Colonic mucosa (tissue), 4 donors: ENCODE measurements at regions not wholly inside any gene's neighbourhood (a gene's known extent, or its start where the extent isn't known, plus 50 kb on each side); places are given as distances from the start of the nearest gene placed in this dataset.

Source experiments
- DNase-seq: peaks from one replicate; pipeline ENCODE4 v3.0.0-alpha.2; 2020
- H3K27ac ChIP-seq: fragments of 200-600 bp; one replicate; pipeline ENCODE4 v1.8.0; 2021
- H3K27me3 ChIP-seq: fragments of 200-600 bp; one replicate; pipeline ENCODE4 v1.8.0; 2021
- H3K36me3 ChIP-seq: fragments of 200-600 bp; one replicate; pipeline ENCODE4 v1.8.0; 2021
- H3K4me1 ChIP-seq: fragments of 200-600 bp; one replicate; pipeline ENCODE4 v1.8.0; 2021; ENCODE audit warnings: mild to moderate bottlenecking
- H3K4me3 ChIP-seq: fragments of 200-600 bp; one replicate; pipeline ENCODE4 v1.8.0; 2021
- H3K9ac ChIP-seq, 2 donors: one replicate each; pipeline ENCODE4 v1.7.0; 2013; ENCODE audit warnings: control low read depth in 2 of 2, low read depth in 2 of 2, low read length in 2 of 2
- H3K9me3 ChIP-seq: fragments of 200-600 bp; one replicate; pipeline ENCODE4 v1.8.0; 2021
- intact Hi-C: fragments of 100-400 bp; cut with DNase I; formaldehyde crosslinking; loops from one replicate; pipeline ENCODE4 v1.14.1; 2022
- TF ChIP-seq, protein P1 (sequence below): fragments of 200-600 bp; IDR thresholded peaks from one replicate; pipeline ENCODE4 v1.8.0; 2022; ENCODE audit warnings: antibody characterized with exemption, mild to moderate bottlenecking
- donor health status: healthy.
- donor health status: DM: no; HTN: no; CAD: no.
- donor health status: DM: no; HTN: no; CAD: no.

GRCh38 chr7:56174875-56175760 is 58.9 kb upstream of the NUPR2 start:
- no peaks in the 10 kb centered on the region for H3K9me3 ChIP-seq
- intact Hi-C loops = no loop called here
- no peak overlapping the region for H3K4me3 ChIP-seq
- H3K4me1 ChIP-seq = no peaks in the 10 kb centered on the region
- no peak overlapping the region for H3K27ac ChIP-seq
- no peak overlapping the region for H3K9ac ChIP-seq
- TF ChIP-seq, protein P1, sequence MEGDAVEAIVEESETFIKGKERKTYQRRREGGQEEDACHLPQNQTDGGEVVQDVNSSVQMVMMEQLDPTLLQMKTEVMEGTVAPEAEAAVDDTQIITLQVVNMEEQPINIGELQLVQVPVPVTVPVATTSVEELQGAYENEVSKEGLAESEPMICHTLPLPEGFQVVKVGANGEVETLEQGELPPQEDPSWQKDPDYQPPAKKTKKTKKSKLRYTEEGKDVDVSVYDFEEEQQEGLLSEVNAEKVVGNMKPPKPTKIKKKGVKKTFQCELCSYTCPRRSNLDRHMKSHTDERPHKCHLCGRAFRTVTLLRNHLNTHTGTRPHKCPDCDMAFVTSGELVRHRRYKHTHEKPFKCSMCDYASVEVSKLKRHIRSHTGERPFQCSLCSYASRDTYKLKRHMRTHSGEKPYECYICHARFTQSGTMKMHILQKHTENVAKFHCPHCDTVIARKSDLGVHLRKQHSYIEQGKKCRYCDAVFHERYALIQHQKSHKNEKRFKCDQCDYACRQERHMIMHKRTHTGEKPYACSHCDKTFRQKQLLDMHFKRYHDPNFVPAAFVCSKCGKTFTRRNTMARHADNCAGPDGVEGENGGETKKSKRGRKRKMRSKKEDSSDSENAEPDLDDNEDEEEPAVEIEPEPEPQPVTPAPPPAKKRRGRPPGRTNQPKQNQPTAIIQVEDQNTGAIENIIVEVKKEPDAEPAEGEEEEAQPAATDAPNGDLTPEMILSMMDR = no peak
- no peaks in the 10 kb centered on the region for H3K36me3 ChIP-seq
- DNase-seq = peak; percentile 20
- no peaks in the 10 kb centered on the region for H3K27me3 ChIP-seq

- intact Hi-C loops = no loop called here
- no peaks in the 10 kb centered on the region for H3K4me1 ChIP-seq
- no peak overlapping the region for H3K9ac ChIP-seq
- no peaks in the 10 kb centered on the region for H3K9me3 ChIP-seq
- H3K36me3 ChIP-seq = no peaks in the 10 kb centered on the region
- no peak for DNase-seq
- H3K27me3 ChIP-seq = no peaks in the 10 kb centered on the region
- no peak overlapping the region for H3K27ac ChIP-seq
- no peak overlapping the region for H3K4me3 ChIP-seq
- TF ChIP-seq, protein P1 = no peak
Measured at GRCh38 chr7:56174346-56174874, 58.2 kb upstream of the NUPR2 start.
